NB4 (cell line): ENCODE measurements at regions not wholly inside any gene's neighbourhood (a gene's known extent, or its start where the extent isn't known, plus 50 kb on each side); places are given as distances from the start of the nearest gene placed in this dataset.

Source experiments
- DNase-seq: peaks from one replicate; pipeline ENCODE4 v3.0.0; 2010; ENCODE audit warnings: low read depth
- H3K4me3 ChIP-seq: one replicate; pipeline ENCODE4 v1.5.1; 2011; ENCODE audit warnings: mild to moderate bottlenecking, low read depth, low read length, moderate library complexity
- MYC ChIP-seq: IDR thresholded peaks from 2 replicates; pipeline ENCODE4 v1.6.1; 2011; ENCODE audit warnings: low read depth, low read length
- POLR2A ChIP-seq: IDR thresholded peaks from 2 replicates; pipeline ENCODE4 v1.6.1; 2011; ENCODE audit warnings: mild to moderate bottlenecking; ENCODE audit not compliant: insufficient read length; ENCODE audit errors: extremely low read depth
- TF ChIP-seq, protein P1 (sequence below): IDR thresholded peaks from 2 replicates; pipeline ENCODE4 v1.6.1; 2011; ENCODE audit warnings: low read depth, low read length
- TF ChIP-seq, protein P2 (sequence below): IDR thresholded peaks from one replicate; pipeline ENCODE4 v1.5.1; 2012; ENCODE audit warnings: low read depth, low read length

DNA sequence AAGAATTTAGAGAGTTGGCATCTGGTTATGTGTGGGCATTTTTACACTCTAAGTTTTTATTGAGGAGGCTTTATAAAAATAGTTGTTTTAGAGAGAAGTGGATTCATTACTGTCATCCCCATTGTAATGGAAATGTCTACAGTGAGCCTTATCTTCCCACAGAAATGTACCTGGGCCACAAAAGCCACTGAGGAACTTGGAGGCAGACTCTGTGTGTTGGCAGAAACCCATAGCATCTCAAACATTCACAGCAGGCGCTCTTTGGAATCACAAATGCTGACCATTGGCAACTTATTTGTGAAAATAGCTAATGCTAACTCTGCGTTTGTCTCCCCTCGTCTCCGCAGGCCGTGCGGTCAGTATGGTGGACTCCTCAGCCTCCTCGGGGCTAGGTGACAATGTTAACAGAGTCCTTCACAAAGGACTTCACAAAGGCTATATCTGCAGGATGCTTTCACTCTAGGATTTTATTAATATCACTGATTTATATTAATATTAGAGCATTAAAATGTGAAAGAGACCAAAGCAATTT, 689.1 kb upstream of the POU3F3 start:
- no peak for DNase-seq
- TF ChIP-seq, protein P1, sequence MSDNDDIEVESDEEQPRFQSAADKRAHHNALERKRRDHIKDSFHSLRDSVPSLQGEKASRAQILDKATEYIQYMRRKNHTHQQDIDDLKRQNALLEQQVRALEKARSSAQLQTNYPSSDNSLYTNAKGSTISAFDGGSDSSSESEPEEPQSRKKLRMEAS: no peak
- TF ChIP-seq POLR2A (no peak), MYC (no peak)
- TF ChIP-seq, protein P2, sequence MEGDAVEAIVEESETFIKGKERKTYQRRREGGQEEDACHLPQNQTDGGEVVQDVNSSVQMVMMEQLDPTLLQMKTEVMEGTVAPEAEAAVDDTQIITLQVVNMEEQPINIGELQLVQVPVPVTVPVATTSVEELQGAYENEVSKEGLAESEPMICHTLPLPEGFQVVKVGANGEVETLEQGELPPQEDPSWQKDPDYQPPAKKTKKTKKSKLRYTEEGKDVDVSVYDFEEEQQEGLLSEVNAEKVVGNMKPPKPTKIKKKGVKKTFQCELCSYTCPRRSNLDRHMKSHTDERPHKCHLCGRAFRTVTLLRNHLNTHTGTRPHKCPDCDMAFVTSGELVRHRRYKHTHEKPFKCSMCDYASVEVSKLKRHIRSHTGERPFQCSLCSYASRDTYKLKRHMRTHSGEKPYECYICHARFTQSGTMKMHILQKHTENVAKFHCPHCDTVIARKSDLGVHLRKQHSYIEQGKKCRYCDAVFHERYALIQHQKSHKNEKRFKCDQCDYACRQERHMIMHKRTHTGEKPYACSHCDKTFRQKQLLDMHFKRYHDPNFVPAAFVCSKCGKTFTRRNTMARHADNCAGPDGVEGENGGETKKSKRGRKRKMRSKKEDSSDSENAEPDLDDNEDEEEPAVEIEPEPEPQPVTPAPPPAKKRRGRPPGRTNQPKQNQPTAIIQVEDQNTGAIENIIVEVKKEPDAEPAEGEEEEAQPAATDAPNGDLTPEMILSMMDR: no peak
- no peak overlapping the region for H3K4me3 ChIP-seq

DNA sequence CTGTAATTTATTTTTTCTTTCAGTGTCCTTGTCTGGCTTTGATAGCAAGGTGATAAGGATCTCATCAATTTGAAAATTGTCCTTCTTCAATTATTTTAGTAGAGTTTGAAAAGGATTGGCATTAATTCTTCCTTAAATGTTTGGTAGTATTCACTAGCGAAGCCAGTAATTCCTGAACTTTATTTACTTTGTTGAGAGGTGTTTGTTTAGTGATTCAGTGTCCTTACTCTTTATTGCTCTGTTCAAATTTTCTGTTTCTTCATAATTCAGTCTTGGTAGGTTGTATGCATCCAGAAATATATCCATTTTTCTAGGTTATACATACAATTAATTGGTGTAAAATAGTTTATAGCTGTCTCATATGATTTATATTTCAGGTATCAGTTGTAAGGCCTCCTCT, 676.7 kb upstream of the POU3F3 start:
- DNase-seq: no peak
- no peak for TF ChIP-seq MYC
- no peak for TF ChIP-seq POLR2A
- TF ChIP-seq, protein P2: no peak
- TF ChIP-seq, protein P1: no peak
- no peak overlapping the region for H3K4me3 ChIP-seq

DNA sequence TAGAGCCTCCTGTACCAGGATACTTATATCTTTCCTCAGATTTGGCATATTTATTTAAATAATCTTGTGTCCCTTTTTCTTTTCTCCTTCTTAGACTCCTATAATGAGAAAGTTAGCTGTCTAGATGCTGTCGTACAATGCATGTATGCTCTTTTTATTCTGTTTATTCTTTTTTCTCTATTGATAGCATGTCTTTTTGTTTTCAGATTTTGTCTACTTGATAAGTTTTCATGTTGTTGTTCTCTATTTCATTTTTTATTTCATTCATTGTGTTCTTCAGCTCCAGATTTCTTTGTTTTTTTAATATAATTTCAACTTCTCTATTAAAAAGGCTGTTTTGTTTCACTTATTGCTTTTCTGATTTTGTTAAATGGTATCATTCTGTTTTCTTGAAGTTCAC, 674.3 kb upstream of the POU3F3 start:
- TF ChIP-seq, protein P2: no peak
- TF ChIP-seq, protein P1: no peak
- TF ChIP-seq MYC (no peak), POLR2A (no peak)
- H3K4me3 ChIP-seq: no peak overlapping the region
- DNase-seq: no peak

DNA sequence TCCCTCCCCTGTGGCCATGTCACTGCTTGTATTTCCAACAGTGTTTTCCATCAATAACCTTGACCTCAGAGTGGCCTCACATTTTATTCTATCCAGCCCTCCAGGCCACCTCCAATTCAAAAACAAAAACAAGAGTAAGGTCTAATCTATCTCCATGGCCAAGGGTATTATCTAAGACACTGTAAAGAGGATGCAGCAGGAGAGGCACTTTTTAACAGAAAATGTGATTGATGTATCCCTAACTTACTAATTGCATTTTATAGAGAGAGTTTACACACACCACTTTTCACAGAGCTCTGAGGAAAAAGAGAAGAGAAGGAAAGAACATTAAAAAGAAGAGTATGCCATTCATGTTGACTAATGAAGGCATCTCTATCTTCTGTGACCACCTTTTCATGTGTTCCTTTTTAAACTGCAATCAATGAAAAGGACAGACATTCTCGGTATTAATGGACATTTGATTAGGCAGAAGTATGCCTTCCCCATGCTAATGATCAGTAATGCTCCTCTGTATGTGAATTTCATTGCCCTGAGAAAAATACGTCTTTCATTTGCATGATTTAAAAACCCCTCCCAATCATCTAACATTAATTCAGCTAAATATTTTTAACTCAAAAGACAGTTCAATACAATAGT, 653.3 kb upstream of the POU3F3 start:
- H3K4me3 ChIP-seq: no peak overlapping the region
- no peak for TF ChIP-seq POLR2A
- TF ChIP-seq, protein P1: no peak
- no peak for TF ChIP-seq MYC
- TF ChIP-seq, protein P2: no peak
- DNase-seq: no peak

DNA sequence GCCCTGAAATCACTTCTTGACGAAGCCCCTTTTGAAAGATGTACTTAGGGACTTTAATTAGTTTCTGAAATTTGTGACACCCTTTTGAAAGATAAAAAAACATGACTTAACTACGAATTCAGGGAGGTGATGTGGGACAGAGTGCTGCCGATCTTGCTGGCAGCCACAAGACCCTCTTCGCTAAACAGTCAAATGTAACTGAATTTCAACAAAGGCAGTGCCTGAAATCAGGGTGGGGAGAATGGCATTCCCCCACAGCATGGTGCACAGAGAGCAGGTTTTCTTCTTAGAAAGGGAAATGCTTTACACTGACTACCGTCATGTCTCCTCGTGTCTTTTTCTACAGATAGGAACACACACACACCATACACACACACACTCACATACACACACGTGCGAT, 640.2 kb upstream of the POU3F3 start:
- TF ChIP-seq POLR2A: no peak
- TF ChIP-seq, protein P2: no peak
- no peak for TF ChIP-seq MYC
- TF ChIP-seq, protein P1: no peak
- H3K4me3 ChIP-seq: no peak overlapping the region
- no peak for DNase-seq
